Left ventricle myocardium inferior (tissue), 1 donor: ENCODE measurements at regions not wholly inside any gene's neighbourhood (a gene's known extent, or its start where the extent isn't known, plus 50 kb on each side); places are given as distances from the start of the nearest gene placed in this dataset.

ENCODE experiments used
- DNase-seq: peaks from one replicate; pipeline ENCODE4 v3.0.0-alpha.2; 2020
- H3K27ac ChIP-seq: fragments of 200-600 bp; replicated peaks from 2 replicates; pipeline ENCODE4 v1.8.0; 2021
- H3K27me3 ChIP-seq: fragments of 200-600 bp; 2 replicates; pipeline ENCODE4 v1.8.0; 2021; ENCODE audit warnings: low read depth
- H3K36me3 ChIP-seq: fragments of 200-600 bp; 2 replicates; pipeline ENCODE4 v1.8.0; 2021
- H3K4me1 ChIP-seq: fragments of 200-600 bp; 2 replicates; pipeline ENCODE4 v1.8.0; 2021
- H3K4me3 ChIP-seq: fragments of 200-600 bp; 2 replicates; pipeline ENCODE4 v1.8.0; 2021; ENCODE audit warnings: mild to moderate bottlenecking, moderate library complexity
- H3K9me3 ChIP-seq: fragments of 200-600 bp; replicated peaks from 2 replicates; pipeline ENCODE4 v1.8.0; 2021
- CTCF ChIP-seq: fragments of 200-600 bp; IDR thresholded peaks from 2 replicates; pipeline ENCODE4 v1.8.0; 2021; ENCODE audit warnings: antibody characterized with exemption, mild to moderate bottlenecking, borderline replicate concordance
- intact Hi-C: fragments of 100-400 bp; cut with micrococcal nuclease; formaldehyde crosslinking; loops from one replicate; pipeline ENCODE4 v1.11.0; 2022
- donor health status: DM: no; HTN: yes; CAD: no; lungs with severe emphysema.

DNA sequence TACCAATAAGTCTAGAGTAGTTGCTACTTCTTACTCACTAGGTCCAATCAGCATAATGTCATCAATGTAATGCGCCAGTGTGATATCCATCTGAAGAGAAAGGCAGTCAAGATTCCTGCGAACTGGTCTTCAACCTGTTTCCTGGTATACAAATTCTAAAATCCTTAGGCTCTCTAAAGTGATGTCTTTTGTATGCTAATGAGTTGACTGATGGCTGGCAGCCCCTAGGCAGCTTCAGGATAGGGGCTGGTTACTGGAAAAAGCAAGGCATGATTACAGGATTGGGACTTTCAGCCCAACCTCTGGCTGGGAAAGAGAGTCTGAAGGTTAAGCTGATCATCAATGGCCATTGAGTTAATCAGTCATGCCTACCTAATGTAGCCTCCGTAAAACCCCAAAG is 250.2 kb upstream of the PTER start:
- intact Hi-C loops, result no loop called here
- H3K27me3 ChIP-seq, result no peaks in the 10 kb centered on the region
- DNase-seq, result no peak
- H3K27ac ChIP-seq, result no peak overlapping the region
- H3K36me3 ChIP-seq, result no peaks in the 10 kb centered on the region
- H3K4me3 ChIP-seq, result no peak overlapping the region
- TF ChIP-seq CTCF, result no peak
- H3K4me1 ChIP-seq, result no peaks in the 10 kb centered on the region
- no peaks in the 10 kb centered on the region for H3K9me3 ChIP-seq

DNA sequence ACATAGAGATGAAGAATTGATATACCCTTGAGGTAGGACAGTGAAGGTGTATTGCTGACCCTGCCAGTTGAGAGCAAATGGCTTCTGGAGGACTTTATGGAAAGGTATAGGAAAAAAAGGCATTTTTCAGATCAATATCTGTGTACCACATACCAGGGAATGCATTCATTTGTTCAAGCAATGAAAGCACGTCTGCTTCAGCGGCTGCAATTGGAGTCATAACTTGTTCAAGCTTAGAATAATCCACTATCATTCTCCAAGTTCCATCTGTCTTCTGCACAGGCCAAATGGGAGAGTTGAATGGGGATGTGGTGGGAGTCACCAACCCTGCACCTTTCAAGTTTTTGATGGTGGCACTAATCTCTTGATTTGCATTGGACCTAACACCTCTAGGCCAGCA is 249.6 kb upstream of the PTER start:
- intact Hi-C loops, result no loop called here
- no peaks in the 10 kb centered on the region for H3K4me1 ChIP-seq

GRCh38 chr10:16192337-16192736 is 244.5 kb upstream of the PTER start:
- Histone ChIP-seq H3K9me3 (peaks cover 9% of the 10 kb centered on the region), H3K36me3 (no peaks in the 10 kb centered on the region), H3K4me3 (no peak overlapping the region), H3K4me1 (no peaks in the 10 kb centered on the region), H3K27me3 (no peaks in the 10 kb centered on the region), H3K27ac (no peak overlapping the region)
- TF ChIP-seq CTCF, result no peak
- DNase-seq, result no peak
- intact Hi-C loops, result no loop called here

More for the DNA sequence above, 249.6 kb upstream of the PTER start:
- Histone ChIP-seq H3K4me3 (no peak overlapping the region), H3K9me3 (no peaks in the 10 kb centered on the region), H3K36me3 (no peaks in the 10 kb centered on the region), H3K27me3 (no peaks in the 10 kb centered on the region), H3K27ac (no peak overlapping the region)
- no peak for TF ChIP-seq CTCF
- no peak for DNase-seq

DNA sequence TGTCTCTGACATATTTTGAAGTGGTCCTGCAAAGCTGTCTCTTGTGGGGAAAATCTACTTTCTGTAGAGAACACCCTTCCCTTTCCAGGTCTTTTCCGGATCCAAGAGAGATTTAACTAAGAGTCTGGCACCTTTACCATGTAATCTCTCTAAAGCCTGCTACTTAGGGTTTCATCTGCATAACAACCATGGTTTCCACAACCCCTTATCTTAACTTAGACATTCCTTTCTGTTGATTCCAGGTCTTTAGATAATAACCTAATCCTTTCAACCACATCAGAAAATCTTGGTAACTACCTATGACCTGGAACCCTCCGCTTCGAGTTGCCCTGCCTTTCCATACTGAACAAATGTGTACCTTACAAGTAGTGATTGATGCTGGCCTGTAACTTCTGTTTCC is 243.6 kb upstream of the PTER start:
- H3K4me3 ChIP-seq, result no peak overlapping the region
- DNase-seq, result no peak
- no peaks in the 10 kb centered on the region for H3K4me1 ChIP-seq
- no peak for TF ChIP-seq CTCF
- intact Hi-C loops, result no loop called here
- no peaks in the 10 kb centered on the region for H3K36me3 ChIP-seq
- no peaks in the 10 kb centered on the region for H3K27me3 ChIP-seq
- no peak overlapping the region for H3K27ac ChIP-seq
- peaks cover 10% of the 10 kb centered on the region for H3K9me3 ChIP-seq

DNA sequence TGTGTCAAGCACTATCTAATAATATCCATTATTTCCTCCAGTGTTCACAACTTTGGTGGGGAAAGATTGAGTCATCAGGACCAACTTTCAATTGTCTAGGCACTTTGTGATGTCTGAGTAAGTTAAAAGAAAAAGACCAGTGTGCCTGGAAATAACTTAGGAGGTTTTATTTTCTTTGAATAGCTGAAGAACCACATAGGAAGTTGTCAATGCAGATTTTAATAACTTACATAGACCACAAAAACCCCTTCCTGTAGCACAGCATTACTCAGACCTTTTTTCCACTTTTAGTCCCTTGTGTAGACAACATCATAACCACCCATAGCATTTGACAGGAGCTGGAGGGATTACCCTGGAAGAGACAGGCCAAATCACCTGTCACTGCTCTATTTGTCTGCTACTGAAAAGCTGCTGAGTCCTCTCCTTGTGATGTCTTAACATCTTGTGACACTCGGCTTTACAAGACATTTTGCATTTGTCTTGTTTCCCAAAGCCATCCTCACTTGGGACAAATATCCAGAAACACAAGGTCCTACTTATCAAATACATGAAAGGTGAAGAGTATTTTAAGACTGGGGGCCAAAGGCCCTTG is 241.5 kb upstream of the PTER start:
- no peaks in the 10 kb centered on the region for H3K36me3 ChIP-seq
- no peaks in the 10 kb centered on the region for H3K4me1 ChIP-seq
- no peak overlapping the region for H3K27ac ChIP-seq
- H3K9me3 ChIP-seq, result peaks cover 10% of the 10 kb centered on the region
- no peaks in the 10 kb centered on the region for H3K27me3 ChIP-seq
- TF ChIP-seq CTCF, result no peak
- no peak overlapping the region for H3K4me3 ChIP-seq
- intact Hi-C loops, result no loop called here
- DNase-seq, result no peak

GRCh38 chr10:16195894-16196293 is 240.9 kb upstream of the PTER start:
- no peak for TF ChIP-seq CTCF
- Histone ChIP-seq H3K36me3 (no peaks in the 10 kb centered on the region), H3K9me3 (peaks cover 10% of the 10 kb centered on the region), H3K27ac (no peak overlapping the region), H3K4me3 (no peak overlapping the region), H3K4me1 (no peaks in the 10 kb centered on the region), H3K27me3 (no peaks in the 10 kb centered on the region)
- DNase-seq, result no peak
- intact Hi-C loops, result no loop called here
